H1 (cell line): ENCODE measurements at regions not wholly inside any gene's neighbourhood (a gene's known extent, or its start where the extent isn't known, plus 50 kb on each side); places are given as distances from the start of the nearest gene placed in this dataset.

ENCODE experiments used
- CTCF ChIA-PET: fragments of 300-600 bp; sonication (Branson Sonifier 250); formaldehyde crosslinking; loops from one replicate; lab custom pipeline; 2021; ENCODE audit not compliant: partially characterized antibody; lab: Charles Lee
- POLR2A ChIA-PET: fragments of 300-600 bp; sonication (Branson Sonifier 250); formaldehyde crosslinking; loops from one replicate; lab custom pipeline; 2021; ENCODE audit warnings: inconsistent platforms; ENCODE audit not compliant: partially characterized antibody; lab: Charles Lee
- DNase-seq, 2 experiments: peaks; one replicate each; pipeline versions ENCODE4 v3.0.0 to v3.0.0-alpha.2; 2010 to 2022; ENCODE audit warnings: low spot score in 2 of 2, low read depth in 1 of 2, mixed read lengths in 1 of 2
- FAIRE-seq: peaks from 2 replicates; lab custom pipeline; 2011; peaks lifted over from hg19 to GRCh38; lab: Jason Lieb, UNC
- H2AFZ ChIP-seq: 2 replicates; pipeline ENCODE4 v1.8.1; 2012; ENCODE audit warnings: low read length, inconsistent platforms
- H2AK5ac ChIP-seq: 2 replicates; pipeline ENCODE4 v1.6.1; 2013; ENCODE audit warnings: low read depth, low read length
- H2BK120ac ChIP-seq: replicated peaks from 2 replicates; pipeline ENCODE3; 2013; ENCODE audit warnings: low read depth, low read length, inconsistent platforms
- H2BK12ac ChIP-seq: 2 replicates; pipeline ENCODE4 v1.6.1; 2013; ENCODE audit warnings: low read depth, low read length
- H2BK15ac ChIP-seq: 2 replicates; pipeline ENCODE4 v1.6.1; 2013; ENCODE audit warnings: low read length
- H2BK20ac ChIP-seq: 2 replicates; pipeline ENCODE4 v1.6.1; 2013; ENCODE audit warnings: low read length
- H2BK5ac ChIP-seq: 2 replicates; pipeline ENCODE4 v1.6.1; 2013; ENCODE audit warnings: low read depth, low read length
- H3K14ac ChIP-seq: 2 replicates; pipeline ENCODE4 v1.6.1; 2013; ENCODE audit warnings: inconsistent platforms; ENCODE audit not compliant: insufficient read length
- H3K18ac ChIP-seq: 2 replicates; pipeline ENCODE4 v1.6.1; 2013; ENCODE audit warnings: low read length; ENCODE audit errors: extremely low read depth
- H3K23ac ChIP-seq: 2 replicates; pipeline ENCODE4 v1.6.1; 2013; ENCODE audit warnings: inconsistent platforms; ENCODE audit not compliant: insufficient read length
- H3K23me2 ChIP-seq: 2 replicates; pipeline ENCODE4 v1.6.1; 2013; ENCODE audit warnings: low read depth, low read length
- H3K27ac ChIP-seq: 2 replicates; pipeline ENCODE4 v1.6.1; 2011; ENCODE audit warnings: low read depth, low read length, inconsistent platforms
- H3K27me3 ChIP-seq, 4 experiments: replicated peaks in 1 of 4; 1 replicate in 1 of 4; 2 replicates in 3 of 4; pipeline versions ENCODE4 v1.6.1 to v1.8.1; 2011 to 2013; ENCODE audit warnings: low read length in 3 of 4, mild to moderate bottlenecking in 3 of 4, inconsistent platforms in 2 of 4, mixed read lengths in 2 of 4, moderate library complexity in 1 of 4; ENCODE audit not compliant: control insufficient read depth in 3 of 4, insufficient read depth in 3 of 4; ENCODE audit errors: extremely low read depth in 1 of 4
- H3K36me3 ChIP-seq, 4 experiments: 2 replicates each; pipeline versions ENCODE4 v1.6.1 to v1.8.1; 2011 to 2013; ENCODE audit warnings: mild to moderate bottlenecking in 4 of 4, low read length in 3 of 4, moderate library complexity in 2 of 4, control low read depth in 1 of 4, inconsistent platforms in 1 of 4; ENCODE audit not compliant: insufficient read depth in 4 of 4, control insufficient read depth in 2 of 4
- H3K4ac ChIP-seq: replicated peaks from 2 replicates; pipeline ENCODE3; 2013; ENCODE audit warnings: low read length, low read depth, mixed read lengths, inconsistent platforms; ENCODE audit not compliant: insufficient read length
- H3K4me1 ChIP-seq, 4 experiments: replicated peaks in 1 of 4; 1 replicate in 1 of 4; 2 replicates in 3 of 4; pipeline versions ENCODE4 v1.6.1 to v1.8.1; 2011 to 2013; ENCODE audit warnings: low read length in 3 of 4, inconsistent platforms in 2 of 4, mixed read lengths in 1 of 4; ENCODE audit not compliant: insufficient read depth in 4 of 4, control insufficient read depth in 3 of 4
- H3K4me2 ChIP-seq, 2 experiments: 2 replicates each; pipeline versions ENCODE4 v1.6.1 to v1.8.1; 2011 to 2013; ENCODE audit warnings: low read depth in 2 of 2, low read length in 2 of 2, control low read depth in 1 of 2, inconsistent platforms in 1 of 2, mild to moderate bottlenecking in 1 of 2; ENCODE audit not compliant: insufficient read depth in 1 of 2
- H3K4me3 ChIP-seq, 4 experiments: fragments of 200-600, 300-600 bp in 1 of 4; sonication (generic), shearing (Covaris generic), sonication (Bioruptor Twin) in 1 of 4; 2 replicates each; pipeline versions ENCODE4 v1.5.1 to v1.8.1; 2011 to 2016; ENCODE audit warnings: low read length in 4 of 4, low read depth in 3 of 4, control low read depth in 2 of 4, inconsistent platforms in 2 of 4, mild to moderate bottlenecking in 2 of 4, mixed read lengths in 1 of 4, moderate library complexity in 1 of 4; ENCODE audit not compliant: insufficient read depth in 2 of 4; ENCODE audit errors: extremely low read depth in 1 of 4
- H3K56ac ChIP-seq: replicated peaks from 2 replicates; pipeline ENCODE3; 2013; ENCODE audit warnings: low read depth, mild to moderate bottlenecking, mixed read lengths, low read length, inconsistent platforms; ENCODE audit not compliant: insufficient read length
- H3K79me1 ChIP-seq: 2 replicates; pipeline ENCODE4 v1.6.1; 2013; ENCODE audit warnings: low read depth, low read length, control low read depth
- H3K79me2 ChIP-seq, 2 experiments: 2 replicates each; pipeline versions ENCODE4 v1.6.1 to v1.8.1; 2012 to 2013; ENCODE audit warnings: low read length in 2 of 2, mild to moderate bottlenecking in 2 of 2, inconsistent platforms in 1 of 2; ENCODE audit not compliant: insufficient read depth in 2 of 2, control insufficient read depth in 1 of 2
- H3K9ac ChIP-seq, 4 experiments: replicated peaks in 1 of 4; 1 replicate in 1 of 4; 2 replicates in 3 of 4; pipeline versions ENCODE4 v1.6.1 to v1.8.1; 2011 to 2013; ENCODE audit warnings: low read depth in 3 of 4, low read length in 3 of 4, control low read depth in 2 of 4, mild to moderate bottlenecking in 2 of 4, moderate library complexity in 2 of 4, inconsistent platforms in 1 of 4; ENCODE audit errors: extremely low read depth in 1 of 4
- H3K9me3 ChIP-seq, 2 experiments: 2 replicates each; pipeline versions ENCODE4 v1.6.1 to v1.8.1; 2012 to 2013; ENCODE audit warnings: mild to moderate bottlenecking in 2 of 2, moderate library complexity in 2 of 2, control low read depth in 1 of 2, inconsistent platforms in 1 of 2, low read depth in 1 of 2, low read length in 1 of 2, mixed read lengths in 1 of 2; ENCODE audit not compliant: insufficient read depth in 2 of 2
- H4K20me1 ChIP-seq, 2 experiments: replicated peaks in 1 of 2; 2 replicates each; pipeline versions ENCODE3 to v1.8.1; 2011 to 2013; ENCODE audit warnings: inconsistent platforms in 2 of 2, low read length in 2 of 2, mild to moderate bottlenecking in 1 of 2; ENCODE audit not compliant: insufficient read depth in 2 of 2, control insufficient read depth in 1 of 2
- H4K5ac ChIP-seq: 2 replicates; pipeline ENCODE4 v1.6.1; 2013; ENCODE audit warnings: low read length, low read depth, mixed read lengths, inconsistent platforms; ENCODE audit not compliant: insufficient read length
- H4K8ac ChIP-seq: 2 replicates; pipeline ENCODE4 v1.8.0; 2013; ENCODE audit warnings: mild to moderate bottlenecking, moderate library complexity, low read length, inconsistent platforms; ENCODE audit not compliant: insufficient read depth; ENCODE audit errors: extremely low read depth
- H4K91ac ChIP-seq: replicated peaks from 2 replicates; pipeline ENCODE3; 2013; ENCODE audit warnings: low read length, mixed read lengths, inconsistent platforms; ENCODE audit not compliant: insufficient read length
- E2F6 ChIP-seq: IDR thresholded peaks from 2 replicates; pipeline ENCODE4 v1.6.1; 2012; ENCODE audit warnings: inconsistent platforms
- GABPA ChIP-seq: IDR thresholded peaks from 2 replicates; pipeline ENCODE4 v1.6.1; 2011; ENCODE audit warnings: mild to moderate bottlenecking, low read length, moderate library complexity, borderline replicate concordance; ENCODE audit not compliant: insufficient read depth
- HDAC6 ChIP-seq: IDR thresholded peaks from one replicate; pipeline ENCODE4 v1.7.1; 2012; ENCODE audit warnings: low read depth, mild to moderate bottlenecking, inconsistent platforms, low read length, moderate library complexity
- JUN ChIP-seq: IDR thresholded peaks from 2 replicates; pipeline ENCODE4 v1.6.1; 2011; ENCODE audit warnings: low read depth, mild to moderate bottlenecking, improper control_type of control experiment, low read length
- JUND ChIP-seq: IDR thresholded peaks from 2 replicates; pipeline ENCODE4 v1.6.1; 2011; ENCODE audit warnings: mild to moderate bottlenecking, improper control_type of control experiment, low read length
- RBBP5 ChIP-seq: IDR thresholded peaks from 2 replicates; pipeline ENCODE4 v1.7.1; 2012; ENCODE audit warnings: low read depth, mild to moderate bottlenecking, inconsistent platforms, low read length, moderate library complexity, borderline replicate concordance
- TAF1 ChIP-seq: IDR thresholded peaks from 2 replicates; pipeline ENCODE4 v1.6.1; 2011; ENCODE audit warnings: mild to moderate bottlenecking, low read depth, low read length
- ZNF274 ChIP-seq: IDR thresholded peaks from 2 replicates; pipeline ENCODE4 v1.7.0; 2012; ENCODE audit warnings: low read length, borderline replicate concordance; ENCODE audit errors: extremely low read depth
- WGBS, 2 experiments: shearing (Covaris generic) in 1 of 2; methylation state at CpG; one replicate each; pipeline versions ENCODE4 v1.1.6 to v1.1.7; 2013 to 2015; ENCODE audit warnings: low lambda C conversion rate in 2 of 2, mixed read lengths in 2 of 2, inconsistent platforms in 1 of 2, low coverage in 1 of 2, missing lambda C conversion rate in 1 of 2; ENCODE audit not compliant: insufficient replicate concordance in 2 of 2, insufficient coverage in 1 of 2, insufficient read length in 1 of 2; ENCODE audit errors: extremely low coverage in 1 of 2, missing lambda C conversion rate in 1 of 2; 5-methylcytosine and 5-hydroxymethylcytosine counted together

GRCh38 chr4:116702949-116703348, 382.4 kb downstream of the TRAM1L1 start (continued):
- 0 out of 2 replicates have a peak, but pooled peaks have one; percentile 21 for TF ChIP-seq JUN
- TF ChIP-seq, all 59 proteins: peak for 3

- H3K36me3 ChIP-seq: no peaks in the 10 kb centered on the region
- H3K18ac ChIP-seq: no peak overlapping the region
- no peak overlapping the region for H4K5ac ChIP-seq
- WGBS, 2 experiments: 83% methylated on average over 1 of the region's 1 CpG; no CpG with 5 or more reads in 1 of the 2 experiments
- no peak overlapping the region for H3K4me2 ChIP-seq
- no peaks in the 10 kb centered on the region for H3K27me3 ChIP-seq
- H2BK12ac ChIP-seq: no peak overlapping the region
- TF ChIP-seq JUND (no peak), GABPA (no peak), RBBP5 (no peak), TAF1 (no peak), E2F6 (no peak), ZNF274 (no peak), HDAC6 (no peak)
- H3K4me3 ChIP-seq: no peak overlapping the region
- no peak overlapping the region for H3K56ac ChIP-seq
- no peak overlapping the region for H3K4ac ChIP-seq
- H4K8ac ChIP-seq: no peak overlapping the region
- no peak overlapping the region for H3K9ac ChIP-seq
- no peaks in the 10 kb centered on the region for H3K79me1 ChIP-seq
- FAIRE-seq: no peak
- ChIA-PET CTCF (no interaction called here), POLR2A (no interaction called here)
- H4K20me1 ChIP-seq: no peaks in the 10 kb centered on the region
- no peaks in the 10 kb centered on the region for H3K4me1 ChIP-seq
- no peak overlapping the region for H2AK5ac ChIP-seq
- no peak overlapping the region for H2BK120ac ChIP-seq
- H3K14ac ChIP-seq: no peak overlapping the region
- no peak overlapping the region for H2BK20ac ChIP-seq
- H4K91ac ChIP-seq: no peak overlapping the region
- H2BK5ac ChIP-seq: no peak overlapping the region
- H3K23ac ChIP-seq: no peak overlapping the region
- no peaks in the 10 kb centered on the region for H3K9me3 ChIP-seq
- no peak for DNase-seq
- H3K79me2 ChIP-seq: no peaks in the 10 kb centered on the region
- no peaks in the 10 kb centered on the region for H3K23me2 ChIP-seq
- no peak overlapping the region for H2BK15ac ChIP-seq
- H2AFZ ChIP-seq: no peak overlapping the region
- no peak overlapping the region for H3K27ac ChIP-seq
Observed at GRCh38 chr4:116688536-116688935, 396.8 kb downstream of the TRAM1L1 start.
